Right cardiac atrium (tissue), 5 donors: ENCODE measurements at regions not wholly inside any gene's neighbourhood (a gene's known extent, or its start where the extent isn't known, plus 50 kb on each side); places are given as distances from the start of the nearest gene placed in this dataset.
A peak's percentile ranks its signal among the peaks of the same experiment; 100 is the strongest.

Experiments
- ATAC-seq, 2 donors: fragments of 200-7000 bp; cut with Tn5 transposase; one replicate each; pipeline versions ENCODE4 v1.8.0 to v1.9.1; 2020; ENCODE audit warnings: moderate library complexity in 2 of 2, mild to moderate bottlenecking in 1 of 2
- DNase-seq, 3 donors: peaks; one replicate each; pipeline ENCODE4 v3.0.0-alpha.2; 2020
- H3K27ac ChIP-seq: one replicate; pipeline ENCODE4 v1.5.1; 2013; ENCODE audit warnings: mild to moderate bottlenecking, low read length, control low read depth, moderate library complexity
- H3K27me3 ChIP-seq: one replicate; pipeline ENCODE4 v1.6.1; 2013; ENCODE audit not compliant: control insufficient read depth, insufficient read depth
- H3K4me1 ChIP-seq: one replicate; pipeline ENCODE4 v1.6.1; 2013; ENCODE audit warnings: low read length; ENCODE audit not compliant: control insufficient read depth, insufficient read depth
- H3K4me3 ChIP-seq: one replicate; pipeline ENCODE4 v1.5.1; 2013; ENCODE audit warnings: low read length, control low read depth
- H3K9me3 ChIP-seq: one replicate; pipeline ENCODE4 v1.6.1; 2013; ENCODE audit warnings: low read length; ENCODE audit not compliant: control insufficient read depth
- WGBS: extraction: QIAGEN DNeasy Blood & Tissue Kit; methylation state at CpG from one replicate; pipeline ENCODE4 v1.1.7; 2013; 5-methylcytosine and 5-hydroxymethylcytosine counted together
- intact Hi-C, 4 donors: fragments of 100-400 bp; cut with DNase I; formaldehyde crosslinking; loops; one replicate each; pipeline versions ENCODE4 v1.11.0 to v1.14.0; 2022 to 2023
- donor health status: healthy with polysubstance abuse.
- donor health status: DM: no; HTN: yes; CAD: no.
- donor health status: DM: no; HTN: no; CAD: no.
- donor health status: DM: no; HTN: yes; CAD: no; lungs with severe emphysema.
- donor health status: DM: yes; HTN: yes; CAD: no.

DNA sequence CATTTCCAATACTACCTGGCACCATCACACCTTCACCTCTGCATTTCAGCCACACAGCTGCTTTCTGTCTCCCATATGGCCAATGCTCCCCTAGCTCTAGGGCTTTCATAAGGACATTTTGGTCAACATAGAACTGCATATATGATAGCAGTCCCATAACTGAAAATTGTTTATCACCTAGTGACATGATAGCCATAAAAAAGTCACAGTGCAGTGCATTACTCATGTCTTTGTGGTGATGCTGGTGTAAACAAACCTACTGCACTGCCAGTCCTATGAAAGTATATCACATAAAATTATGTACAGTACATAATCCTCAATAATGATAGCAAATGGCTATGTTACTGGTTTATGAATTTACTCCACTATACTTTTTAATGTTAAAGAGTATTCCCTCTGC, 221.0 kb downstream of the NAF1 start:
- Histone ChIP-seq H3K9me3 (no peaks in the 10 kb centered on the region), H3K4me1 (no peaks in the 10 kb centered on the region), H3K4me3 (no peak overlapping the region), H3K27ac (no peak overlapping the region), H3K27me3 (no peaks in the 10 kb centered on the region)
- intact Hi-C loops: no loop called here
- no peak for DNase-seq
- no peak for ATAC-seq

DNA sequence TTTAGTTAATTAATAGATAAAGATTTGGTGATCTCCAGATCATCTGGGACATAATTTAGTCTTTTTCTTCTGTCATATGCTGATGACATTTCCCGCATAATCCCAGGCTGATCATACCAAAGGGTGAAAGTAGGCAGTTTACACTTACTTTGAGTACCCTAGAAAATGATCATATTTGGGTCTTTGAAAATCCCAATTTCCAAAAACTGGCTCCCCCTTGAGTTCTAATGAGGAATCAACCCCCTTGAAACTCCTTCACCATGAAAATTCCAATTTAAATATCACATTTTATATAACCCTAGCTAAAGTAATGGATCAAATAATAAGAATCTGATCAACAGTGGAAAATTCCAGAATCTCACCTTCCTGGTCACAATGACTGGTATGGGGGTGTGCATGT, 223.4 kb downstream of the NAF1 start:
- Histone ChIP-seq H3K27me3 (no peaks in the 10 kb centered on the region), H3K4me1 (no peaks in the 10 kb centered on the region), H3K27ac (no peak overlapping the region), H3K9me3 (no peaks in the 10 kb centered on the region), H3K4me3 (no peak overlapping the region)
- 93% methylated on average over 1 of the region's 1 CpG for WGBS
- ATAC-seq: no peak
- no peak for DNase-seq
- intact Hi-C loops: no loop called here

DNA sequence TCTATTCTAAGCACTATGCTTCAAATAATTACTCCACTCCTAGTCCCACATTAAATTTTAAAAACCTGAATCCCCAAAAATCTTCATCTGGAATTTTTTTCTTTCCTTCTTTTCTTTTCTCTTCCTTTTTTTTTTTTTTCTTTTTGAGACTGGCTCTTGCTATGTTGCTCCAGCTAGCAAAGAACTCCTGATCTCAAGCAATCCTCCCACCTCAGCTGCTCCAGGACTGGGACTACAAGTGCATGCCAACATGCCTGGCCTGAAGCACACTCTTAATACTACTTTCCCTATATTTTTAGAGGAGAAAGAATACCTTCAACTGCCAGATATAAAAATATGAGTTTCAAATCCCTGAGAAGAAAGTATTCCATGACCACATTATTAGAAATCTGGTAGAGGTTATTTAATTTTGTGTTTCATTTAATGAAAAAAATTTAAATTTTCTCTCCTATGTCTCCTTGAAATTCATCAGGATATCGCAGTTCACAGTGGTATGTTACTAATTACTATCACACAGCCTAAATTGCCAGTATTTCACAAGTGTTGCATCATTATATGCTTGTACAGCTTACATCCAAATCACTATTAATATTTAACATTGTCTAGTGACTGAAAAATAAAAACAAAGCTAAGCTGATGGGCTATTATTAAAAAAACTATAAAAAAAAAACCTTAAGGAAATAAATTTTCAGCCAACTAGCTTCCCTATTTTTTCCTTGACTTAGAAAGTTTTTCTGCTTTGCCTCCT, 227.8 kb downstream of the NAF1 start:
- Histone ChIP-seq H3K9me3 (no peaks in the 10 kb centered on the region), H3K4me1 (no peaks in the 10 kb centered on the region), H3K27me3 (no peaks in the 10 kb centered on the region), H3K4me3 (no peak overlapping the region), H3K27ac (no peak overlapping the region)
- intact Hi-C loops: no loop called here
- 84% methylated on average over 1 of the region's 1 CpG for WGBS
- ATAC-seq (no peak), DNase-seq (no peak)

DNA sequence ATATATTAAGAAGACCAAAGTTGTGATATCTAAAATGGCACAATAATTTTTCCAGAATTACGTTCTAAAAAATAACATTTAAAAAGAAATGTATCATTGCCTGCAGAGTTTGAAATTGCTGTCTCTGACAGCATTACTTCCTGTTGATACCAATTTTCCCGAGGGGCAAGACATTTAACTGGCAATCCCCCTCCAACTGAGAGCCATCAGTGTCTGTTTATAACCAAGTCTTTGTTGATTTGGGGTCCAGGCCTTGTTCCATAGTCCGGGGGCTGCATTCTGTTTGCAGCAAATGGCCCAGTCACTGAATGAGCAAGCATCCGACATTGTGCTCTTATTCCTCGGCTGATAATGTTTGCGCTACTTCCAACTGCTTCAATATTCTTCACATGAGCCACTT, 231.5 kb downstream of the NAF1 start:
- DNase-seq: no peak
- 52% methylated on average over 6 of the region's 6 CpGs for WGBS
- no peak overlapping the region for H3K4me3 ChIP-seq
- no peak for ATAC-seq
- no peaks in the 10 kb centered on the region for H3K27me3 ChIP-seq
- no peak overlapping the region for H3K27ac ChIP-seq
- H3K9me3 ChIP-seq: no peaks in the 10 kb centered on the region
- intact Hi-C loops: no loop called here
- H3K4me1 ChIP-seq: no peaks in the 10 kb centered on the region

DNA sequence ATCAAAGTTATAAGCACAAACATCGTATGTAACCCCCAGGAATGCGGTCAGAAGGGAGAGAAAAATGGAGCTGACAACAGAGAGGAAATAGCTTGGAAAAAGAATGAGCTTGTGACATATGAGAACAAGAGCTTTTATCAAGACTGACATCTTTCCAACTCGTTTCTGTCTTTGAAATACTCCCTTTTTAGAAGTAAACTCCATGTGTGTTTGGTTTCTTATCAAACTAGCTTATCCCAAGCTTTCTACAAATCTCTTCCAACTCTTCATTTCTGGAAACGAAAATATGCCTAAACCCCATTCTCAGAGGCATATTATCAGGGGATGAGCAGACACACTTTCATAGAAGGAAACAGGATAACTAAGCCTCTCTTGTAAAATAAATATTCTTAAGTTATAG, 235.4 kb downstream of the NAF1 start:
- WGBS: 31% methylated on average over 4 of the region's 4 CpGs
- no peaks in the 10 kb centered on the region for H3K4me1 ChIP-seq
- DNase-seq: no peak
- intact Hi-C loops: no loop called here
- no peaks in the 10 kb centered on the region for H3K9me3 ChIP-seq
- no peak overlapping the region for H3K27ac ChIP-seq
- H3K4me3 ChIP-seq: no peak overlapping the region
- no peak for ATAC-seq
- H3K27me3 ChIP-seq: no peaks in the 10 kb centered on the region

DNA sequence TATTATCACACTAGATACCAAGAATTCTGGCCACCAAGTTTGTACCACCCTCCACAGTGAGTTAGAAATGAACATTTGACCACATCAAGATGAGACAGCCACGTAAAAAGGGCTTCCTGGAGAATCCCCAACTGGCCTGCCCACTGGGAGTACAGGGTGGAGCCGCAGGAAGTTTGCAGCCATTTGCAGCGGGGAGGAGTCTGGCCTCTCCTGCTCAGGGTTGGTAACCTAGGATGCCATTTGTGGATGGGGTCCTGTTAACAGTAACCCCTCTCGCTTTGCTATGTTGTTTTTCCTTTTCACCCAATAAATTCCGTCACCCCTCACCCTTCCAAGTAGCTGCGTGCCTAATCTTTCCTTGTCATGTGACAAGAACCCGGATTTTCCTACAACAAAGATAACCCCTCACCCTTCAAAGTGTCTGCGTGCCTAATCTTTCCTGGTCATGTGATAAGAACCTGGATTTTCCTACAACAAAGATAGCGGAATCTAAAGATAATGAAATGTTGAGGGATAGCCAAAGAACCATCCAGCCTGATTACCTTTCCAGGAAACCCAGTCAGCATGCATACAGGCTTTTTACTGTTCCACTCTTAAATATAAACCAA, 245.4 kb downstream of the NAF1 start:
- H3K4me1 ChIP-seq: no peaks in the 10 kb centered on the region
- no peaks in the 10 kb centered on the region for H3K27me3 ChIP-seq
- DNase-seq: peak in 1 of 3 donors; percentile 30
- no peak overlapping the region for H3K27ac ChIP-seq
- WGBS: 37% methylated on average over 9 of the region's 9 CpGs
- no peaks in the 10 kb centered on the region for H3K9me3 ChIP-seq
- intact Hi-C loops: no loop called here
- H3K4me3 ChIP-seq: no peak overlapping the region
- peak; percentile 59 to 95 for ATAC-seq

DNA sequence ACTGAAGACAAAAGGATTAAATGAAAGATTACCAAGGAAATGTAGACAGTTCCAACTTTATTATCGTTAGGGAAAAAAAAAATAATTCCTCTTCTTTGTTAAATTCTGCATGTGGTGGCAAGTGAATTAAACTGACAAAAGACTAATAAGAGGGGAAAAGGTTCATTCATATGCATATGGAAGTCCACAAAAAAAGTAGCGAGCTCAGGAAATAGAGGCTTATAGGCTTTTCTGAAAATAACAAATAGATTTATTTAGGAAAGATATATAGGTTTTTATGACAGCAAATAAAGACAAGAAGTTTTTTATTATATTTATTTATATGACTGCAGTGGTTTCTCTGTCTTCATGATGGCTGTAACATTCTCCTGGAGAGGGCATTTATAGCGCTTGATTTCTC, 246.0 kb downstream of the NAF1 start:
- 69% methylated on average over 3 of the region's 3 CpGs for WGBS
- no peaks in the 10 kb centered on the region for H3K27me3 ChIP-seq
- no peak overlapping the region for H3K27ac ChIP-seq
- no peaks in the 10 kb centered on the region for H3K9me3 ChIP-seq
- DNase-seq (no peak), ATAC-seq (no peak)
- H3K4me3 ChIP-seq: no peak overlapping the region
- intact Hi-C loops: no loop called here
- H3K4me1 ChIP-seq: no peaks in the 10 kb centered on the region

DNA sequence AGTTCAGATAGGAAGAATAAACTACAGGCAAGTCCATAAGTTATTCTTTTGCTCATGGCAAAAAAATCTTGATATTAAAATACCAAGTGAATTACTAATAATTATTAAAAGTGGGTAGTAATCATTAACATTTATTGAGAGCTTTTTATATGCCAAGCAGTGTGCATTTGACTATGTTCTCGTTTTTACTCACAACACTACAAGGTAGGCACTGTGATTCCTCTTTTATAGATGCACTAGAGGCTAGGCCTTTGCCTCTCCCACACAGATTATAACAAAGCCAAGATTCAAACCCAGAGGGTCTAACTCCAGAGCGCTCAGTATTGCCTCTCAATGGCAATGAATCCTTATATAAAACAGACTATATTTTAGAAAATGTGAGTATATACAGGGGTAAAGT, 254.2 kb downstream of the NAF1 start:
- no peaks in the 10 kb centered on the region for H3K4me1 ChIP-seq
- 77% methylated on average over 2 of the region's 2 CpGs for WGBS
- H3K4me3 ChIP-seq: no peak overlapping the region
- DNase-seq: no peak
- no peaks in the 10 kb centered on the region for H3K27me3 ChIP-seq
- no peak for ATAC-seq
- no peak overlapping the region for H3K27ac ChIP-seq
- intact Hi-C loops: loop anchor here in 1 of 4 donors (2.0 kb wide), 1 partner anchor 16 kb away; no protein-coding TSS in a partner anchor
- no peaks in the 10 kb centered on the region for H3K9me3 ChIP-seq

DNA sequence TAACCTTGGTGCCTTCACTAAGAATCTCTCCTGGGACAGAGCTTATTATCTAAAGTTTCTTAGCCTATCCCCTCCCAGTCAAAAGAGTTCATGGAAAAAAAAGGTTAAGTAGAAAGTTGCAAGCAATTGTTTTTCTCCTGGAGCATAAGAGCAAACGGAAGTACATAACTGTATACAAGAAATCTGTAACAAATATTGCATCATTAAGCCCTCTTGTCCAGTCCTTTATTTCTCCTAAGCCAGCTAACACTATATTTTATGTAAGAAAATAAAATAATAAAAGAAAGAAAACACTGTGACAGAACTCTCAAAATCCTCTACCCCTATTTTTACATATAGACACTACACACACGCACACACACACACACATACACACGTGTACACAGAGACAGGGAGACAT, 255.3 kb downstream of the NAF1 start:
- Histone ChIP-seq H3K27ac (no peak overlapping the region), H3K9me3 (no peaks in the 10 kb centered on the region), H3K4me1 (no peaks in the 10 kb centered on the region), H3K4me3 (no peak overlapping the region), H3K27me3 (no peaks in the 10 kb centered on the region)
- ATAC-seq (no peak), DNase-seq (no peak)
- intact Hi-C loops: no loop called here
- 84% methylated on average over 3 of the region's 3 CpGs for WGBS

DNA sequence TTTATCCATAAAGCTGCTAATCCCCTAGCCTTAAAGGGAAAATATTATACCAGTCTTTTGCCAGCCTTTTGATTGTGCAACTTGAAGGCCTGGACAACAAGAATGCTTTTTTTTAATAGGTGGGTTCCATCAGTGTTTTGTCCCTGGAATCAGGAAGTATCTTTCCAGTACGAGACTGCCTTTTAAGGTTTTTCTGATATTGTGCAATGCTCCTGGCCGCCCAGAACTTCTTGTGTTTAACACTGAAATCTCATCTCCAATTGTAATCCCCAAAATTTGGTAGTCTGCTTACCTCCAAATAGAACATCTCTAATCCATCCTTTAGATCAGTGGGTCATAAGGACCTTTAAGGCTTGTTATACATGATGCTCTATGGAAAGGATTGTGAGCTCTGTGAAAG, 256.7 kb downstream of the NAF1 start:
- Histone ChIP-seq H3K4me1 (no peaks in the 10 kb centered on the region), H3K4me3 (no peak overlapping the region), H3K27me3 (no peaks in the 10 kb centered on the region), H3K9me3 (no peaks in the 10 kb centered on the region), H3K27ac (no peak overlapping the region)
- intact Hi-C loops: no loop called here
- WGBS: 75% methylated on average over 2 of the region's 2 CpGs
- DNase-seq: no peak
- no peak for ATAC-seq

DNA sequence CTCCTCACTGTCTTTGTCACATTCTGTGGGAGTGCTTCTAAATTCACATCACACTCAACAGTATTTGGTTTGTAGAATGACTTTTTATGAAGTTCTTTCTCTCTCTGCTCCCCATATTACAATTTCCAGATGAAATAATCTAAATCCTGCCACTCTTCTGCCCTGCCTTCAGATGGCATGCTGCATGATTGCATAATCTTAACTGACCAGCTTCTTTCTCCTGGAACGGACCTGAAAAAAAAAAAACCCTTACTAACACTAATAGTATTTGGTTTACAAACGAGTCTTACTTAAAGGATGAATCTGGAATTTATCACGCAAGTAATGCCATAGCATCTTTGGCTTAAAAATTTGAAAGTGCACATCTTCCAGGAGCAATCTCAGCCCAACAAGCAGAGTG, 272.3 kb downstream of the NAF1 start:
- intact Hi-C loops: no loop called here
- DNase-seq: no peak
- no peaks in the 10 kb centered on the region for H3K4me1 ChIP-seq

More for the DNA sequence above, 272.3 kb downstream of the NAF1 start:
- no peak for ATAC-seq
- WGBS: 52% methylated on average over 3 of the region's 3 CpGs
- no peaks in the 10 kb centered on the region for H3K9me3 ChIP-seq
- no peaks in the 10 kb centered on the region for H3K27me3 ChIP-seq
- no peak overlapping the region for H3K4me3 ChIP-seq
- no peak overlapping the region for H3K27ac ChIP-seq
